ENCODE measurements at regions not wholly inside any gene's neighbourhood (a gene's known extent, or its start where the extent isn't known, plus 50 kb on each side); places are given as distances from the start of the nearest gene placed in this dataset.

DNA sequence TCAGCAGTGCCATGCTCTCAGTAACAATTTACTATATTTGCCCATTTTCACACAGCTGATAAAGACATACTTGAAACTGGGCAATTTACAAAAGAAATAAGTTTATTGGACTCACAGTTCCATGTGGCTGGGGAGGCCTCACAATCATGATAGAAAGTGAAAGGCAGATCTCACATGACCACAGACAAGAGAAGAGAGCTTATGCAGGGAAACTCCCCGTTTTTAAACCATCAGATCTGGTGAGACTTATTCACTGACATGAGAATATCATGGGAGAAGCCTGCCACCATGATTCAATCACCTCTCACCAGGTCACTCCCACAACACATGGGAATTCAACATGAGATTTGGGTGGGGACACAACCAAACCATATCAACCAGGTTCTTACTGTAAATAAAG is 112.1 kb upstream of the C1orf87 start:
- POLR2A ChIA-PET, result no interaction called here
- DNase-seq (no peak), ATAC-seq (ENCODE audit: low read depth) (no peak)
- Mint-ChIP-seq H3K36me3 (ENCODE audit: low read depth) (no peaks in the 10 kb centered on the region), H3K4me1 (no peaks in the 10 kb centered on the region), H3K4me3 (no peak overlapping the region), H3K27me3 (no peaks in the 10 kb centered on the region), H3K9me3 (peaks cover 15% of the 10 kb centered on the region), H3K27ac (no peak overlapping the region)
- TF ChIP-seq CTCF (IDR thresholded peaks at IDR 0.05), result no peak
- intact Hi-C loops (cut with micrococcal nuclease), result no loop called here
- CTCF ChIA-PET, result no interaction called here

GRCh38 chr1:60184521-60184920 is 111.0 kb upstream of the C1orf87 start:
- intact Hi-C loops (cut with micrococcal nuclease), result no loop called here
- no peak for TF ChIP-seq CTCF (IDR thresholded peaks at IDR 0.05)
- ATAC-seq (ENCODE audit: low read depth) (no peak), DNase-seq (no peak)
- H3K27ac Mint-ChIP-seq, result no peak overlapping the region
- no peaks in the 10 kb centered on the region for H3K36me3 Mint-ChIP-seq (ENCODE audit: low read depth)
- ChIA-PET POLR2A (no interaction called here), CTCF (no interaction called here)
- no peaks in the 10 kb centered on the region for H3K27me3 Mint-ChIP-seq
- no peak overlapping the region for H3K4me3 Mint-ChIP-seq
- peaks cover 15% of the 10 kb centered on the region for H3K9me3 Mint-ChIP-seq
- no peaks in the 10 kb centered on the region for H3K4me1 Mint-ChIP-seq

DNA sequence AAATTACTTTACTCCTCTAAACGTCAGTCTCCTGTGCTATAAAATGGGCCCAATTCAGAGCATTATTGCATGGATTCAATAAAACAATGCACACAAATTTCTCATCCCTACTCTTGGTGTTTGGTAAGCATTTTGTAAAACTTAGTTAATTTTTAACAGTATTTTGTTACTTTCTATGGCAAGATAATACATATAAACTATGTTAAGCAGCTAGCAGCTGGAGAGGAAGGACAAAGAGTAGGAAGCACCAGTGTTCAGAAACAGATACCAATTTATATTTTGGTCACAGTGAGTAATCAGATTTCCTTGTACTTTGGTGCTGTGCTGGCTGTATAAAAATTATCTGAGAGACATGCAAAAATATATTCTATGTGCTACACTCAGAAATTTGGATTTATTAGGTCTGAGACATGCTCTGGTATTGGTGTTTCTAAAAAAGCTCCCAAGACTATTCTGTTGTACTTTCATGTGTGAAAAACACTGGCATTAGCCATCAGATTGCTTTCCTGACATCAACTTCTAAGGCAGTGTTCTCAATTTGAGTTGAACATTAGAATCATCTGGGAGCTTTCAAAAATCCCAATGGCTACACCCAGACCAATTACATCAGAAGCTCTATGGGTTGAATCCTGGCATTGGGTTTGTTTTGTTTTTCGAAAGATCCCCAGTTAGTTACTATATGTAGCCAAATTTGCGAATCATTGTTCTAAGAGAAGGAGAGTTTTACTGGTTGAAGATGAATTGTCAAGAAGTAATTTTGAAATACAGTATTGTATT is 100.3 kb upstream of the C1orf87 start:
- TF ChIP-seq CTCF (IDR thresholded peaks at IDR 0.05), result no peak
- Mint-ChIP-seq H3K9me3 (no peaks in the 10 kb centered on the region), H3K4me3 (no peak overlapping the region), H3K27ac (no peak overlapping the region), H3K36me3 (ENCODE audit: low read depth) (no peaks in the 10 kb centered on the region), H3K27me3 (no peaks in the 10 kb centered on the region), H3K4me1 (no peaks in the 10 kb centered on the region)
- no peak for DNase-seq
- CTCF ChIA-PET, result no interaction called here
- ATAC-seq (ENCODE audit: low read depth), result no peak
- intact Hi-C loops (cut with micrococcal nuclease), result no loop called here
- POLR2A ChIA-PET, result no interaction called here

DNA sequence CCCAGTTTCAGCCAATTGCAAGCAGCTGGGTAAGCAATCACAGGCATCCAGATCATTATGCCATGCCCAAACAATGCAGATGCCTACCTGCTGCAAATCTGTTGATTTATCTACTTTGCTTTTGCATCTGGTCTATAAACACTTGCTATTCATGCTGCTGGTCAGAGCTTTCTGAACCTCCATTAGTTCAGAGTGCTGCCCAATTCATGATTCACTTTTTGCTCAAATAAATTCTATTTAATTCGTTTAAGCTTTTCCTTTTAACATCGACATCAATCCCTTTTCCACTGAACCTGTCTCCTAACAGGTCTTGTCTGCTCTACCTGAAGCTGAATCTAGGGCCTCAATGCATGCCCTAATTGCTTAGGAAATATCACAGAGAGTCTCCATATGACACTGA is 99.4 kb upstream of the C1orf87 start:
- H3K27me3 Mint-ChIP-seq, result no peaks in the 10 kb centered on the region
- no peaks in the 10 kb centered on the region for H3K36me3 Mint-ChIP-seq (ENCODE audit: low read depth)
- no peak overlapping the region for H3K4me3 Mint-ChIP-seq
- no peak overlapping the region for H3K27ac Mint-ChIP-seq
- no peaks in the 10 kb centered on the region for H3K4me1 Mint-ChIP-seq
- intact Hi-C loops (cut with micrococcal nuclease), result no loop called here
- ATAC-seq (ENCODE audit: low read depth), result no peak
- POLR2A ChIA-PET, result no interaction called here
- H3K9me3 Mint-ChIP-seq, result no peaks in the 10 kb centered on the region
- TF ChIP-seq CTCF (IDR thresholded peaks at IDR 0.05), result no peak
- no peak for DNase-seq
- CTCF ChIA-PET, result no interaction called here

GRCh38 chr1:60171801-60172200 is 98.2 kb upstream of the C1orf87 start:
- Mint-ChIP-seq H3K36me3 (ENCODE audit: low read depth) (no peaks in the 10 kb centered on the region), H3K4me1 (no peaks in the 10 kb centered on the region), H3K27ac (no peak overlapping the region), H3K9me3 (no peaks in the 10 kb centered on the region), H3K27me3 (no peaks in the 10 kb centered on the region), H3K4me3 (no peak overlapping the region)
- intact Hi-C loops (cut with micrococcal nuclease), result no loop called here
- no peak for ATAC-seq (ENCODE audit: low read depth)
- CTCF ChIA-PET, result no interaction called here
- POLR2A ChIA-PET, result no interaction called here
- DNase-seq, result no peak
- TF ChIP-seq CTCF (IDR thresholded peaks at IDR 0.05), result no peak
